ENCODE measurements at regions not wholly inside any gene's neighbourhood (a gene's known extent, or its start where the extent isn't known, plus 50 kb on each side); places are given as distances from the start of the nearest gene placed in this dataset.

DNA sequence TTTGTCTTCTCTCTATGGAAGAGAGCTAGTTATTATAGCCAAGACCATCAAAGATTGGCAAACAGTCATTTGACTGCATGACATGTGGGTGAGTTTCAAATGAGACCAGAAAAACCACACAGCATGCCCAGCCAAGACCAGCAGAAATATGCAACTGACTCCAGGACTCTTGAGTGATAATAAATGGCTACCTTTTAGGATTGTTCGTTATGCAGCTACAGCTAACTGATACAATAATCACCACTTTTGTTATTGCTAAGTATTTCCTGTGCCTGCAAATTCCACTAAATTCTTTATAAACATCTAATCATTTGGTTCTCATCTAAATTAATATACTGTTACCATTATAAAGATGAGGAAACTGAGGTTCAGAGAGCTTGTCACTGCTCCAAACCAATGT lies 528.4 kb upstream of the TBX3 start:
- POLR2A ChIA-PET = no interaction called here
- ATAC-seq (no peak), DNase-seq (no peak)
- no peaks in the 10 kb centered on the region for H3K9me3 Mint-ChIP-seq (ENCODE audit: insufficient read depth)
- no peaks in the 10 kb centered on the region for H3K27me3 Mint-ChIP-seq (ENCODE audit: low read depth)
- no peak overlapping the region for H3K27ac Mint-ChIP-seq
- no peaks in the 10 kb centered on the region for H3K36me3 Mint-ChIP-seq (ENCODE audit: low read depth)
- CTCF ChIA-PET = no interaction called here
- H3K4me3 Mint-ChIP-seq = no peak overlapping the region
- H3K4me1 Mint-ChIP-seq (ENCODE audit: low read depth) = no peaks in the 10 kb centered on the region

DNA sequence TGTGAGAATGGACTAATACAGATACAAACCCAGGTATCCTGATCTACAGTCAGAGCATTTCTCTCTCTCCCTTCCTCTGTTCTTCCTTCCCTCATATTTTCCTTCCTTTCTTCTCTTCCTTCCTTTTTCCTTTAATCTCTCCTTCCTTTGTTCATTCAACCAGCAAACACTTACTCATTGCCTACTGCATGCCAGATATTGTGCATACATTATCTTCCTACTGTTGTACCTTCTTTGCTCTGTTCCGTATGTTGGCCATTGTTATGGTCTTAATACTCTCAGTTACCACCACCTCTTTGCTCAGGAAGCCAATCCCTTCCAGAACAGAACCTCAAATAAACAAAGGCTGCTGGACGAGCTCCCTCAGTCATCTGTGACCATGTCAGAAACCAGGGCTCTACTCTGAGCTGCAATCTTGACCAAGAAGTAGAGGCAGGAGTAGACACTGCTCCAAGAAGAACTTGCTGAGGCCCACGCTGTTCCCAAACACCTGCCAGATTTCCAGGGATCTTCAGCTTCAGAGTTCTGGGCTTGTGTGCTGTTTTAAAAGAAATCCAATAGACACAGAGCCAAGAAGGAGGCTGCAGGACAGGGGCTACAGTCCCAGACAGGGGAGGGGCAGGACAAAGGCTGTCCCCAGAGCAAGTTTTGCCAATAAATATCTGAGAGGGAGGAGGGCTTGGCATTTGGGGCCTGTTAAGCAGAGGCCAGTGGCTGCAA lies 526.7 kb upstream of the TBX3 start:
- H3K27me3 Mint-ChIP-seq (ENCODE audit: low read depth) = no peaks in the 10 kb centered on the region
- no peaks in the 10 kb centered on the region for H3K9me3 Mint-ChIP-seq (ENCODE audit: insufficient read depth)
- CTCF ChIA-PET = no interaction called here
- H3K27ac Mint-ChIP-seq = no peak overlapping the region
- ATAC-seq (no peak), DNase-seq (no peak)
- POLR2A ChIA-PET = no interaction called here
- no peaks in the 10 kb centered on the region for H3K36me3 Mint-ChIP-seq (ENCODE audit: low read depth)
- no peak overlapping the region for H3K4me3 Mint-ChIP-seq
- no peaks in the 10 kb centered on the region for H3K4me1 Mint-ChIP-seq (ENCODE audit: low read depth)

DNA sequence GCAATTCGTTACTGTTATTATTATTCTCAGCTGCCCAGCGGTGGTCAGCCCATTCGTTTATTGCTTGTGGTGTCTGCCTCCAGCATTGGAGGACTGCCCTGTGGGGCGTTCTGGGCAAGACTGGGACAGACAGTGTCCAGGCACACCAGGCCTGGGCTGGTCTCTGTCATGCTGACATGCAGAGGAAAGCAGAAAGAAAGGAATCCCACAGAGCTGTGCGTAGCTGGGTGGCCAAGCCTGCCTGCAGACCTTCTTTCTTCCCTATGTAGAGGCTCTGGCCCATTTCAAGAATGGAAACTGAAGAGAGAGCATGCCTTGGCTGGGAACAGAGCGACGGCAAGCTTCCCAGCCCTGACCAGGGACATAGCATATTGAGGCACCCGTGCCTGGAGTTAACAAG lies 525.3 kb upstream of the TBX3 start:
- Mint-ChIP-seq H3K9me3 (ENCODE audit: insufficient read depth) (no peaks in the 10 kb centered on the region), H3K4me1 (ENCODE audit: low read depth) (no peaks in the 10 kb centered on the region), H3K27me3 (ENCODE audit: low read depth) (no peaks in the 10 kb centered on the region), H3K27ac (no peak overlapping the region), H3K36me3 (ENCODE audit: low read depth) (no peaks in the 10 kb centered on the region), H3K4me3 (no peak overlapping the region)
- ChIA-PET CTCF (no interaction called here), POLR2A (no interaction called here)
- ATAC-seq = no peak
- no peak for DNase-seq

DNA sequence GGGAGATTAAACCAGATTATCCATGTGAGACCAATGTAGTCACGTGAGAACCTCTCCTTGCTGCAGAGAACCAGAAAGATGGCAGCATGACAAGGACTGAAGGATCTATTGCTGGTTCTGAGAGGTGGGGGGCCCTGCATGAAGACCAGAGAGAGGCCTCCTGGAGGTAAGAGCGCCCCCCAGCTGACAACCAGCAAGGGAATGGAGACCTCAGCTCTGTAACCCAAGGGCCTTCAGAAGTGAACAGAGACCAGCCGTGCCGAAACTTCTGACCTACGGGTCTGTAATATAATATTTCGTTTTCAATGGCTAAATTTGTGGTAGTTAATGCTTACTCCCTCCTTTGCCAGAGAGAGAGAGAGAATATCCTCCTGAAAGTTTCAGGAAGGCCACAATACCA lies 524.1 kb upstream of the TBX3 start:
- DNase-seq = no peak
- no peaks in the 10 kb centered on the region for H3K4me1 Mint-ChIP-seq (ENCODE audit: low read depth)
- H3K4me3 Mint-ChIP-seq = no peak overlapping the region
- H3K27ac Mint-ChIP-seq = no peak overlapping the region
- no peak for ATAC-seq
- POLR2A ChIA-PET = no interaction called here
- CTCF ChIA-PET = no interaction called here
- no peaks in the 10 kb centered on the region for H3K27me3 Mint-ChIP-seq (ENCODE audit: low read depth)
- H3K36me3 Mint-ChIP-seq (ENCODE audit: low read depth) = no peaks in the 10 kb centered on the region
- H3K9me3 Mint-ChIP-seq (ENCODE audit: insufficient read depth) = no peaks in the 10 kb centered on the region

DNA sequence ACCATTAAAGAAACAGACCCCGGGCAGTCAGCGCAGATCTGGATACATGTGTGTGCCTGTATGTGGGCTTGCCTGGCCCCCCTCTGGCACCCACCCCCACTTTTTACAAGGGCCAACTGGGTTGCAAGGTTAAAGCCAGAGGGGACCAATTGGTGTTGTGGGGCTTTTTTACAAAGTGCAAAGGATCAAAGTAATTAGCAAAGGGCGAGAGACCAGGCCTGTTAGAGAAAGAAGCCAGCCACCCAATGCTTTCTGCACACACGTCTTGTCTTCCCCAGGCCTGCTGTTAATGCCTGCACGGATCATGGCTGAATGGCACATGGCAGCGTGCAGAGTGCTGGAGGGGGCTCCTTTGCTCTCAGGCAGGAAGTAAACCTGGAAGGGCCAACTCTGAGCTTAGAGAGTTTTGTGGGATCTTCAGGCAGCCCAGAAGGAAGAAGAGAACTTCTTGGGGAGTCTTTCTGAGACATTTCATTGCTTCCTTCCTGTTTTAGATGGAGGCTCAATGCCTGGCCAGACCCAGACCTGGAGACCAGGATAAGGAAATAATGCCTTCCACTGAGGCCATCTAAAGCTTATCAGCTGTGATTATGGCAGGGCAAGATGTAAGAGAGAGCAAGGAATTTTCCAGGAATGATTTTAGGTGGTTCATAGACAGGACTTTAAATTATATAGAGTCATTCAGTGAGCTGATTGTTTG lies 523.4 kb upstream of the TBX3 start:
- Mint-ChIP-seq H3K27me3 (ENCODE audit: low read depth) (no peaks in the 10 kb centered on the region), H3K36me3 (ENCODE audit: low read depth) (no peaks in the 10 kb centered on the region), H3K27ac (no peak overlapping the region), H3K4me3 (no peak overlapping the region), H3K9me3 (ENCODE audit: insufficient read depth) (no peaks in the 10 kb centered on the region), H3K4me1 (ENCODE audit: low read depth) (no peaks in the 10 kb centered on the region)
- DNase-seq = no peak
- ChIA-PET POLR2A (no interaction called here), CTCF (no interaction called here)
- ATAC-seq = no peak

DNA sequence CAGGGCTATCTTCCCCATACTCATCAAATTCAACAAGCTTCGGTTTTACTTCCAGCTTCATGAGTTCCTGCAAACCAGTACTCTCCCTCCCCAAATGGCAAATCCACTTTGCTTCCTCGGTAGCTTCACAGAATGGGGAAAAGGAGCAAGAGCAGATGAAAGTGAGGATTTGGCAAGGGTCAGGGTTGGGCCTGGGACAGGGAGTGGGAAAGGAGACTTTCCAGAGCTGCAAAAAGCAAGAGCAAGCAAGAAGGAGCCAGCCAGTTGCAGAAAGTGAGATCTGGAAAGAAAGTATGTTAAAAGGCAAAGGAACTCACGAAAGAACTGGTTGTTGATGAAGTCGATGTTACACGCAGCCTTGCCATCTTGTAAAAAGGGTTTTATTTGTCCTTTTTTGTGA lies 522.8 kb upstream of the TBX3 start:
- CTCF ChIA-PET = no interaction called here
- Mint-ChIP-seq H3K4me1 (ENCODE audit: low read depth) (no peaks in the 10 kb centered on the region), H3K27me3 (ENCODE audit: low read depth) (no peaks in the 10 kb centered on the region)

DNA sequence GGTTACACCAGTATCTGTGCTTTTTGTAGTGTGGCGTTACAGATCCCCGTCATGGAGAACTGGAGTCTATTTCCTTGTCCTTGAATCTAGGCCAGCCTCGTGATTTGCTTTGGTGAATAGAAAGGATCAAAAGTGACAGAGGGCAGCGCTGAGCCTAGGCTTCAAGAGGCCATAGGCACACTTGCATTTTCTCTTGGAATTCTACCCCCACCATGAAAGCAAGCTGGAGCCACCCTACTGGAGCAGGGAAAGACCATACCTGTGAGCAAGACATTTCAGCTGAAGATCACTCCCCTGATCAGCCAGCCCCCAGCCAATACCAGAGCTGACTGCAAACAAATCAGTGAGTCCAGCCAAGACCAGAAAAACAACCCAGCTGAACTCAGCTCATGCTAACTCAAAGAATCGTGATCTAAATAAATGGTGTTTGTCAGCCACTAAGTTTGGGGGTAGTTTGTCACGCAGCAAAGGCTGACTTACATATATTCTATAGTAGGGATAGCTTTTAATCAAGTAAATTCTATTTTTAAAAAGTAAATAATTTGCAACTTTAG lies 521.9 kb upstream of the TBX3 start:
- H3K4me1 Mint-ChIP-seq (ENCODE audit: low read depth) = no peaks in the 10 kb centered on the region
- CTCF ChIA-PET = no interaction called here
- H3K36me3 Mint-ChIP-seq (ENCODE audit: low read depth) = no peaks in the 10 kb centered on the region

More for the DNA sequence above, 522.8 kb upstream of the TBX3 start:
- Mint-ChIP-seq H3K9me3 (ENCODE audit: insufficient read depth) (no peaks in the 10 kb centered on the region), H3K27ac (no peak overlapping the region), H3K36me3 (ENCODE audit: low read depth) (no peaks in the 10 kb centered on the region), H3K4me3 (no peak overlapping the region)
- POLR2A ChIA-PET = no interaction called here
- no peak for DNase-seq
- no peak for ATAC-seq

DNA sequence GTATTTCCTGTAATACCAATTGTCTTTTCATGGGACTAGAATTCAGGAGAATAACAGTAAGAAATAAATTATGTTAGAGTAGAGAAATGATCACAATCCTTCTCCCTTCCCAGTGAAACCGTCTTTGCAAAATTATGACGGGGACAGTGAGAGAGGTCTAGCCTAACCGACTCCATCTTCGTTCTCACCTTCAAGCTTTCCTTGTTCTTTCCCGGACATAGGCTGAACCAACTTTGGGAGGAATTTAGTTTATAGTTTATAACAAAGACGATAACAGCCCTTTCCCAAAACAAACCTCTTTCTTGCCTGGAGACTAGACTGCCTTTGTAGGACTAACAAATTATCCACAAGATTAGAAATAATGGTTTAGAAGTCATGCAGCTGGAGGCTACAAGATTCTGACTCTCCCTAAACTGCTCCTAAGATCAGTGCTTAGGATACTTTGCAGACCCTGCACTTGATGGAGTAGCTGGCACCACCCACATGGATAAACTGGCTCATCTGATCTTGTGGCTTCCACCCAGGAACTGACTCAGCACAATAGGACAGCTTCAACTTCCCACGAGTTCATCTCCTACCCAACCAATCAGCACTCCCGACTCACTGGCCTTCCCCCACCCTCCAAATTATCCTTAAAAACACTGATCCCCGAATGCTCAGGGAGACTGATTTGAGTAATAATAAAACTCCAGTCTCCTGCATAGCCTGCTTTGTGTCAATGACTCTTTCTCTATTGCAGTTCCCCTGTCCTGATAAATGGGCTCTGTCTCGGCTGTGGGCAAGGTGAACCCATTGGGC lies 521.2 kb upstream of the TBX3 start:
- Mint-ChIP-seq H3K4me1 (ENCODE audit: low read depth) (no peaks in the 10 kb centered on the region), H3K27ac (no peak overlapping the region), H3K9me3 (ENCODE audit: insufficient read depth) (peaks cover 4% of the 10 kb centered on the region), H3K4me3 (no peak overlapping the region), H3K36me3 (ENCODE audit: low read depth) (no peaks in the 10 kb centered on the region), H3K27me3 (ENCODE audit: low read depth) (no peaks in the 10 kb centered on the region)
- ChIA-PET CTCF (no interaction called here), POLR2A (no interaction called here)
- DNase-seq (no peak), ATAC-seq (no peak)

More for the DNA sequence above, 521.9 kb upstream of the TBX3 start:
- Mint-ChIP-seq H3K27ac (no peak overlapping the region), H3K9me3 (ENCODE audit: insufficient read depth) (peaks cover 4% of the 10 kb centered on the region), H3K27me3 (ENCODE audit: low read depth) (no peaks in the 10 kb centered on the region), H3K4me3 (no peak overlapping the region)
- DNase-seq (no peak), ATAC-seq (no peak)
- POLR2A ChIA-PET = no interaction called here

DNA sequence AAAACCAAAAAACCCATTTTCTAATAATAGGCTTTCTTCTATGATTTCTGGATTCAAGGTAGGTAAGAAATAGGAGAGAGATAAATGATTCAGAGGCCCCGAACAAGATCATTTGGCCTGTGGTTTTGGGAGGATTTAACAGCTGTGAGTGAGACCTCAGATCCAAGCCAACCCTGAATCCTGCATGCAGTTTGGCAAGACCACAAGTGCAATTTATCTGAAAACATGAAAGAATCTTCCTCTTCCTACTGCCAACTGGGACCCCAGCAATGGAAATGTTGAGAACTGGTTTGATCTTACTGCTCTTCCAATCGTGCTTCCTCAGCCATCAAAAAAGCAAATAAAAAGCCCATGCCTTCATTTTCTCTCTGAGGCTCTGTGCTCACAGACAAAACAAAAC lies 519.7 kb upstream of the TBX3 start:
- ATAC-seq = no peak
- Mint-ChIP-seq H3K36me3 (ENCODE audit: low read depth) (no peaks in the 10 kb centered on the region), H3K27ac (no peak overlapping the region), H3K4me1 (ENCODE audit: low read depth) (no peaks in the 10 kb centered on the region), H3K27me3 (ENCODE audit: low read depth) (no peaks in the 10 kb centered on the region), H3K4me3 (no peak overlapping the region), H3K9me3 (ENCODE audit: insufficient read depth) (peaks cover 6% of the 10 kb centered on the region)
- DNase-seq = no peak
- POLR2A ChIA-PET = no interaction called here
- CTCF ChIA-PET = no interaction called here

DNA sequence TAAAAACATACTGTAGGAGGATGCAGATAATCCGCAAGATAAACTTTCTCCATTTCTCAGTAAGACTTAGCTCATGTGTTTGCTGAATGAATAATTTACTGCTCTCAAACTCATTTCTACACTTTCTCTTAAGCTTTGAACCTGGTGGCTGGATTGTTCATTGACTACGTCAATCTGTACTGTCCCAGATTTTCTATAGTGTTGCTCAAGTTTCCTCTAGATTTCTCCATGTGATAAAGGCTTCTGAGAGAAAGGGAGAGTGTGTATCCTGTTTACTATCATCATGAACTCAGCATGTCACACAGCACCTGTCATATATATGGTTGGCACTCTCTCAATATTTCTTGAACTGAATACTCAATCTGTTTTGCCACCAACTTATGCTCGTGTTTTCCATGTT lies 518.0 kb upstream of the TBX3 start:
- Mint-ChIP-seq H3K36me3 (ENCODE audit: low read depth) (no peaks in the 10 kb centered on the region), H3K4me1 (ENCODE audit: low read depth) (no peaks in the 10 kb centered on the region), H3K27ac (no peak overlapping the region), H3K4me3 (no peak overlapping the region), H3K27me3 (ENCODE audit: low read depth) (no peaks in the 10 kb centered on the region), H3K9me3 (ENCODE audit: insufficient read depth) (peaks cover 9% of the 10 kb centered on the region)
- POLR2A ChIA-PET = no interaction called here
- ATAC-seq = no peak
- DNase-seq = no peak
- CTCF ChIA-PET = no interaction called here

DNA sequence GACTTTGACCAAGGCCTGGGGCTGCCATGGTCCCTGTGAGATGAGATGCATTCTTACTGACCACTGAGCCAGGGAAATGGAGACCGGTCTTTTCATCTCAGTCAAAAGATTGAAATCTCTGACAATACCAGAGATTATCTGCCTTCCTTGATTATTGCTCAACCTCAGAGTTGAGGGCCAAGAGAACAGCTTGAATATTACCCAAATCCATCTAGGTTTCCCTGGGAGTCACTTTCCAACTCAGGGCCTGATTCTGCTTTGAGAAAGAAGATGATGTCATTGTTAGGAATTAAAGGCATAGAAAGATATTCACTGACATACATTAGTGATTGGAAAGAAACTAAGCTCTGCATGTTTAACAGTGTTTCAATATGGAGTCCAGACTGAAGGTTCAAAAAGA lies 515.9 kb upstream of the TBX3 start:
- H3K4me3 Mint-ChIP-seq = no peak overlapping the region
- no peaks in the 10 kb centered on the region for H3K36me3 Mint-ChIP-seq (ENCODE audit: low read depth)
- H3K27ac Mint-ChIP-seq = no peak overlapping the region
- no peaks in the 10 kb centered on the region for H3K4me1 Mint-ChIP-seq (ENCODE audit: low read depth)
- no peaks in the 10 kb centered on the region for H3K27me3 Mint-ChIP-seq (ENCODE audit: low read depth)
- POLR2A ChIA-PET = no interaction called here
- peaks cover 9% of the 10 kb centered on the region for H3K9me3 Mint-ChIP-seq (ENCODE audit: insufficient read depth)
- CTCF ChIA-PET = no interaction called here
- no peak for ATAC-seq
- DNase-seq = no peak

DNA sequence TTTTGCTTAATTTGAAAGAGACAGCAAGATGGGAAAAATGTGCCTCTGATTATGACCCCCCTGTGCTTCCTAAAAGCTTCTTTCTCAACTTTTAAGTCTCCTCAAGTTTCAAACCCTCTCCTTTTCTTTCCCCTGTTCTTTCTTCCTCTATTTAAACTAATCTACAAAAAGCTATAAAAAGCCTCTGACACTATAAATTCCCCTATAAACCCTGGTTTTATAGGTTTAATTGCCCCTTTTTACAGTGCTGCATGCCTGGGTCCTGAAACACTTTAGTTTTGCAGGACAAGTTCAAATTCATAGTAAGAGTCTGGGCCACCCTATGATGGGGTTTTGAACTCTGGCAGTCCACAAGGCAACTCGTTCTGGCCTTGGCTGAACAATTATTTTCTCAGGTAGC lies 510.9 kb upstream of the TBX3 start:
- no peaks in the 10 kb centered on the region for H3K4me1 Mint-ChIP-seq (ENCODE audit: low read depth)
- H3K4me3 Mint-ChIP-seq = no peak overlapping the region
- DNase-seq (no peak), ATAC-seq (no peak)
- ChIA-PET CTCF (no interaction called here), POLR2A (no interaction called here)
- peaks cover 9% of the 10 kb centered on the region for H3K9me3 Mint-ChIP-seq (ENCODE audit: insufficient read depth)
- H3K27ac Mint-ChIP-seq = no peak overlapping the region
- no peaks in the 10 kb centered on the region for H3K27me3 Mint-ChIP-seq (ENCODE audit: low read depth)
- no peaks in the 10 kb centered on the region for H3K36me3 Mint-ChIP-seq (ENCODE audit: low read depth)
